ENCODE measurements at regions not wholly inside any gene's neighbourhood (a gene's known extent, or its start where the extent isn't known, plus 50 kb on each side); places are given as distances from the start of the nearest gene placed in this dataset.
"Not testable (repeated sequence)": the region's sequence is repeated elsewhere in the genome, so short reads cannot be mapped to it uniquely, and the experiment has no call there.

DNA sequence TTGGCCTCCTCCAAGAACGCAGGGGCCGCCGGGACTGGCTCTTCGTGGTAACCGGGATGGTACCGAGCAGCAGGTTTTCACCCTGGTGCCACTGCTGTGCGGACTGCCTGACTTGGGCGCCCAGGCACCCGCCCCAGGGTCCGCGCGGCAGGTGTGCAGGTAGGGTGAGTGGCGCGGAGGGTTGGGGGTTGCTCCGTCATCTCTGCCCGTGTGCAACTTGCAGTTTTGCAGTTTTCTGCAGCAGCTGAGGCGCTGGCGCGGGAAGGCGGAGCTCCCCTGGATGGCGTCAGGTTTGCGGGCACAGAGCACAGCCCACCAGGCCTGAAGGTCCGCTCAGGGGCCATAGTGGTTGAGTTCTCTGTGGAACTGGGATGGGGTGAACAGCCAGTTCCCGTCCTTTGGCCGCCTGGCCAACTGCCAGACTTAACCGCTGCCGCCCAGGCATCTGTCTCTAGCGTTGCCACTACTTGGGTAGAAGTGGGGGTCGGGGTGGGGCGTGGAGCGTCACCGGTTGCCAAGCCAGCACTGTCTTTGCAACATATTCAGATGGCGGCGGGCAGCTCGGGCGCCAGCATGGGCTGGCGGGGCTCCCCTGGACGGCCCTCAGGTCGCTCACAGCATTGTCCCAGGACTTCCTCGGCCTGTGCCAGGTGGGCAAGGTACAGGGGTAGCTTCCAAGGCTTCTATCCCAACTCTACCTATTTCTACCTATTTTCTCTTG, 417.2 kb downstream of the FOXD4L4 start:
- not testable (repeated sequence) for TF ChIP-seq SP1 (CRISPR knock-in tag; conservative IDR thresholded peaks at IDR 0.05); JUN (CRISPR knock-in tag; IDR thresholded peaks at IDR 0.05); ZBTB21 (CRISPR knock-in tag; IDR thresholded peaks at IDR 0.05; ENCODE audit: borderline replicate concordance); FOXJ3 (CRISPR knock-in tag; IDR thresholded peaks at IDR 0.05; ENCODE audit: borderline replicate concordance); MYBL2 (CRISPR knock-in tag; IDR thresholded peaks at IDR 0.05); SOX15 (CRISPR knock-in tag; IDR thresholded peaks at IDR 0.05); KAT7 (CRISPR knock-in tag; IDR thresholded peaks at IDR 0.05; ENCODE audit: borderline replicate concordance); NFYB (CRISPR knock-in tag; conservative IDR thresholded peaks at IDR 0.05; ENCODE audit: low read depth); IRF2 (CRISPR knock-in tag; IDR thresholded peaks at IDR 0.05; ENCODE audit: borderline replicate concordance, low read depth)
- TF ChIP-seq, protein P1, sequence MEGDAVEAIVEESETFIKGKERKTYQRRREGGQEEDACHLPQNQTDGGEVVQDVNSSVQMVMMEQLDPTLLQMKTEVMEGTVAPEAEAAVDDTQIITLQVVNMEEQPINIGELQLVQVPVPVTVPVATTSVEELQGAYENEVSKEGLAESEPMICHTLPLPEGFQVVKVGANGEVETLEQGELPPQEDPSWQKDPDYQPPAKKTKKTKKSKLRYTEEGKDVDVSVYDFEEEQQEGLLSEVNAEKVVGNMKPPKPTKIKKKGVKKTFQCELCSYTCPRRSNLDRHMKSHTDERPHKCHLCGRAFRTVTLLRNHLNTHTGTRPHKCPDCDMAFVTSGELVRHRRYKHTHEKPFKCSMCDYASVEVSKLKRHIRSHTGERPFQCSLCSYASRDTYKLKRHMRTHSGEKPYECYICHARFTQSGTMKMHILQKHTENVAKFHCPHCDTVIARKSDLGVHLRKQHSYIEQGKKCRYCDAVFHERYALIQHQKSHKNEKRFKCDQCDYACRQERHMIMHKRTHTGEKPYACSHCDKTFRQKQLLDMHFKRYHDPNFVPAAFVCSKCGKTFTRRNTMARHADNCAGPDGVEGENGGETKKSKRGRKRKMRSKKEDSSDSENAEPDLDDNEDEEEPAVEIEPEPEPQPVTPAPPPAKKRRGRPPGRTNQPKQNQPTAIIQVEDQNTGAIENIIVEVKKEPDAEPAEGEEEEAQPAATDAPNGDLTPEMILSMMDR (IDR thresholded peaks at IDR 0.05): not testable (repeated sequence)
- TF ChIP-seq, protein P2, sequence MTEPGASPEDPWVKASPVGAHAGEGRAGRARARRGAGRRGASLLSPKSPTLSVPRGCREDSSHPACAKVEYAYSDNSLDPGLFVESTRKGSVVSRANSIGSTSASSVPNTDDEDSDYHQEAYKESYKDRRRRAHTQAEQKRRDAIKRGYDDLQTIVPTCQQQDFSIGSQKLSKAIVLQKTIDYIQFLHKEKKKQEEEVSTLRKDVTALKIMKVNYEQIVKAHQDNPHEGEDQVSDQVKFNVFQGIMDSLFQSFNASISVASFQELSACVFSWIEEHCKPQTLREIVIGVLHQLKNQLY (CRISPR knock-in tag; IDR thresholded peaks at IDR 0.05): not testable (repeated sequence)
- TF ChIP-seq, protein P3, sequence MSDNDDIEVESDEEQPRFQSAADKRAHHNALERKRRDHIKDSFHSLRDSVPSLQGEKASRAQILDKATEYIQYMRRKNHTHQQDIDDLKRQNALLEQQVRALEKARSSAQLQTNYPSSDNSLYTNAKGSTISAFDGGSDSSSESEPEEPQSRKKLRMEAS (CRISPR knock-in tag; IDR thresholded peaks at IDR 0.05): not testable (repeated sequence)
- TF ChIP-seq, protein P4, sequence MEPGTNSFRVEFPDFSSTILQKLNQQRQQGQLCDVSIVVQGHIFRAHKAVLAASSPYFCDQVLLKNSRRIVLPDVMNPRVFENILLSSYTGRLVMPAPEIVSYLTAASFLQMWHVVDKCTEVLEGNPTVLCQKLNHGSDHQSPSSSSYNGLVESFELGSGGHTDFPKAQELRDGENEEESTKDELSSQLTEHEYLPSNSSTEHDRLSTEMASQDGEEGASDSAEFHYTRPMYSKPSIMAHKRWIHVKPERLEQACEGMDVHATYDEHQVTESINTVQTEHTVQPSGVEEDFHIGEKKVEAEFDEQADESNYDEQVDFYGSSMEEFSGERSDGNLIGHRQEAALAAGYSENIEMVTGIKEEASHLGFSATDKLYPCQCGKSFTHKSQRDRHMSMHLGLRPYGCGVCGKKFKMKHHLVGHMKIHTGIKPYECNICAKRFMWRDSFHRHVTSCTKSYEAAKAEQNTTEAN (CRISPR knock-in tag; IDR thresholded peaks at IDR 0.05): not testable (repeated sequence)
- TF ChIP-seq, protein P5, sequence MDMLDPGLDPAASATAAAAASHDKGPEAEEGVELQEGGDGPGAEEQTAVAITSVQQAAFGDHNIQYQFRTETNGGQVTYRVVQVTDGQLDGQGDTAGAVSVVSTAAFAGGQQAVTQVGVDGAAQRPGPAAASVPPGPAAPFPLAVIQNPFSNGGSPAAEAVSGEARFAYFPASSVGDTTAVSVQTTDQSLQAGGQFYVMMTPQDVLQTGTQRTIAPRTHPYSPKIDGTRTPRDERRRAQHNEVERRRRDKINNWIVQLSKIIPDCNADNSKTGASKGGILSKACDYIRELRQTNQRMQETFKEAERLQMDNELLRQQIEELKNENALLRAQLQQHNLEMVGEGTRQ (CRISPR knock-in tag; IDR thresholded peaks at IDR 0.05): not testable (repeated sequence)

All from WTC11 (cell line).